IgD-negative memory B cell (primary cell): ENCODE measurements at regions not wholly inside any gene's neighbourhood (a gene's known extent, or its start where the extent isn't known, plus 50 kb on each side); places are given as distances from the start of the nearest gene placed in this dataset.

Source experiments
- H3K27ac Mint-ChIP-seq, 3 donors: one replicate each; pipeline ENCODE4 v1.8.0; 2020 to 2022; ENCODE audit warnings: mild to moderate bottlenecking in 3 of 3, mixed read lengths in 3 of 3, moderate library complexity in 1 of 3
- H3K27me3 Mint-ChIP-seq: one replicate; pipeline ENCODE4 v1.8.0; 2021; ENCODE audit warnings: mixed read lengths
- H3K36me3 Mint-ChIP-seq: one replicate; pipeline ENCODE4 v1.8.0; 2020; ENCODE audit warnings: mild to moderate bottlenecking, mixed read lengths
- H3K4me1 Mint-ChIP-seq, 3 donors: one replicate each; pipeline ENCODE4 v1.8.0; 2020 to 2022; ENCODE audit warnings: mixed read lengths in 3 of 3, mild to moderate bottlenecking in 1 of 3
- H3K4me3 Mint-ChIP-seq, 4 donors: one replicate each; pipeline ENCODE4 v1.8.0; 2020 to 2022; ENCODE audit warnings: mild to moderate bottlenecking in 4 of 4, mixed read lengths in 4 of 4, moderate library complexity in 3 of 4
- H3K9me3 Mint-ChIP-seq, 3 donors: one replicate each; pipeline ENCODE4 v1.8.0; 2020 to 2021; ENCODE audit warnings: mixed read lengths in 3 of 3, mild to moderate bottlenecking in 1 of 3

GRCh38 chr5:97918057-97918456 lies 735.0 kb upstream of the RIOK2 start:
- no peak overlapping the region for H3K27ac Mint-ChIP-seq

GRCh38 chr5:97918620-97919019 lies 735.6 kb upstream of the RIOK2 start:
- Mint-ChIP-seq H3K36me3 (no peaks in the 10 kb centered on the region), H3K9me3 (peaks cover 0 to 3% (median 0%) of the 10 kb centered on the region in 3 donors), H3K4me3 (no peak overlapping the region), H3K27me3 (no peaks in the 10 kb centered on the region), H3K27ac (no peak overlapping the region), H3K4me1 (peaks cover 0 to 2% (median 1%) of the 10 kb centered on the region in 3 donors)

More at GRCh38 chr5:97918057-97918456, 735.0 kb upstream of the RIOK2 start:
- H3K4me1 Mint-ChIP-seq, result peaks cover 0 to 1% (median 0%) of the 10 kb centered on the region in 3 donors
- H3K9me3 Mint-ChIP-seq, result peaks cover 0 to 3% (median 0%) of the 10 kb centered on the region in 3 donors
- H3K27me3 Mint-ChIP-seq, result no peaks in the 10 kb centered on the region
- no peaks in the 10 kb centered on the region for H3K36me3 Mint-ChIP-seq
- H3K4me3 Mint-ChIP-seq, result no peak overlapping the region

GRCh38 chr5:97919719-97920118 lies 736.7 kb upstream of the RIOK2 start:
- Mint-ChIP-seq H3K27ac (no peak overlapping the region), H3K36me3 (no peaks in the 10 kb centered on the region), H3K27me3 (no peaks in the 10 kb centered on the region), H3K4me1 (peaks cover 0 to 8% (median 0%) of the 10 kb centered on the region in 3 donors), H3K9me3 (peaks cover 0 to 3% (median 0%) of the 10 kb centered on the region in 3 donors), H3K4me3 (no peak overlapping the region)

GRCh38 chr5:97922776-97923175 lies 739.7 kb upstream of the RIOK2 start:
- Mint-ChIP-seq H3K4me1 (peaks cover 0 to 10% (median 0%) of the 10 kb centered on the region in 3 donors), H3K4me3 (no peak overlapping the region), H3K27ac (no peak overlapping the region), H3K36me3 (no peaks in the 10 kb centered on the region), H3K9me3 (peaks cover 0 to 5% (median 0%) of the 10 kb centered on the region in 3 donors), H3K27me3 (no peaks in the 10 kb centered on the region)

- Mint-ChIP-seq H3K4me3 (no peak overlapping the region), H3K27ac (no peak overlapping the region), H3K4me1 (peaks cover 0 to 10% (median 0%) of the 10 kb centered on the region in 3 donors), H3K27me3 (no peaks in the 10 kb centered on the region), H3K36me3 (no peaks in the 10 kb centered on the region), H3K9me3 (peaks cover 0 to 5% (median 0%) of the 10 kb centered on the region in 3 donors)
Measured at GRCh38 chr5:97923496-97923895, 740.4 kb upstream of the RIOK2 start.

GRCh38 chr5:97923997-97924396 lies 741.0 kb upstream of the RIOK2 start:
- Mint-ChIP-seq H3K36me3 (no peaks in the 10 kb centered on the region), H3K4me3 (no peak overlapping the region), H3K4me1 (peaks cover 0 to 10% (median 0%) of the 10 kb centered on the region in 3 donors), H3K27ac (no peak overlapping the region), H3K27me3 (no peaks in the 10 kb centered on the region), H3K9me3 (peaks cover 0 to 5% (median 0%) of the 10 kb centered on the region in 3 donors)

GRCh38 chr5:97929383-97929782 lies 746.3 kb upstream of the RIOK2 start:
- Mint-ChIP-seq H3K9me3 (peaks cover 0 to 2% (median 2%) of the 10 kb centered on the region in 3 donors), H3K4me1 (peaks cover 0 to 3% (median 0%) of the 10 kb centered on the region in 3 donors), H3K27me3 (no peaks in the 10 kb centered on the region), H3K4me3 (no peak overlapping the region), H3K36me3 (no peaks in the 10 kb centered on the region), H3K27ac (no peak overlapping the region)

- no peak overlapping the region for H3K4me3 Mint-ChIP-seq
Measured at GRCh38 chr5:97931829-97932228, 748.8 kb upstream of the RIOK2 start.

GRCh38 chr5:97936231-97936630 lies 753.2 kb upstream of the RIOK2 start:
- peaks cover 0 to 5% (median 0%) of the 10 kb centered on the region in 3 donors for H3K9me3 Mint-ChIP-seq
- H3K27ac Mint-ChIP-seq, result no peak overlapping the region
- H3K27me3 Mint-ChIP-seq, result no peaks in the 10 kb centered on the region
- no peak overlapping the region for H3K4me3 Mint-ChIP-seq
- no peaks in the 10 kb centered on the region for H3K36me3 Mint-ChIP-seq
- no peaks in the 10 kb centered on the region for H3K4me1 Mint-ChIP-seq

More at GRCh38 chr5:97931829-97932228, 748.8 kb upstream of the RIOK2 start:
- Mint-ChIP-seq H3K4me1 (no peaks in the 10 kb centered on the region), H3K9me3 (peaks cover 0 to 2% (median 2%) of the 10 kb centered on the region in 3 donors), H3K27me3 (no peaks in the 10 kb centered on the region), H3K27ac (no peak overlapping the region), H3K36me3 (no peaks in the 10 kb centered on the region)

- Mint-ChIP-seq H3K4me1 (no peaks in the 10 kb centered on the region), H3K27ac (no peak overlapping the region), H3K36me3 (no peaks in the 10 kb centered on the region), H3K27me3 (no peaks in the 10 kb centered on the region), H3K4me3 (no peak overlapping the region), H3K9me3 (peaks cover 0 to 5% (median 0%) of the 10 kb centered on the region in 3 donors)
Measured at GRCh38 chr5:97937846-97938245, 754.8 kb upstream of the RIOK2 start.

GRCh38 chr5:97943036-97943435 lies 760.0 kb upstream of the RIOK2 start:
- no peak overlapping the region for H3K4me3 Mint-ChIP-seq
- no peaks in the 10 kb centered on the region for H3K27me3 Mint-ChIP-seq
- no peaks in the 10 kb centered on the region for H3K36me3 Mint-ChIP-seq
- no peaks in the 10 kb centered on the region for H3K4me1 Mint-ChIP-seq
- H3K27ac Mint-ChIP-seq, result no peak overlapping the region
- H3K9me3 Mint-ChIP-seq, result no peaks in the 10 kb centered on the region

- Mint-ChIP-seq H3K27me3 (no peaks in the 10 kb centered on the region), H3K4me1 (no peaks in the 10 kb centered on the region), H3K36me3 (no peaks in the 10 kb centered on the region), H3K9me3 (peaks cover 0 to 7% (median 6%) of the 10 kb centered on the region in 3 donors), H3K27ac (no peak overlapping the region), H3K4me3 (no peak overlapping the region)
Measured at GRCh38 chr5:97951139-97951538, 768.1 kb upstream of the RIOK2 start.

GRCh38 chr5:97955450-97955849 lies 772.4 kb upstream of the RIOK2 start:
- Mint-ChIP-seq H3K9me3 (peaks cover 2 to 16% (median 10%) of the 10 kb centered on the region in 3 donors), H3K4me1 (no peaks in the 10 kb centered on the region), H3K27ac (no peak overlapping the region), H3K4me3 (no peak overlapping the region), H3K36me3 (no peaks in the 10 kb centered on the region), H3K27me3 (no peaks in the 10 kb centered on the region)

GRCh38 chr5:97967292-97967691 lies 784.2 kb upstream of the RIOK2 start:
- H3K9me3 Mint-ChIP-seq, result no peaks in the 10 kb centered on the region
- no peak overlapping the region for H3K27ac Mint-ChIP-seq
- H3K36me3 Mint-ChIP-seq, result no peaks in the 10 kb centered on the region
- no peaks in the 10 kb centered on the region for H3K4me1 Mint-ChIP-seq
- no peaks in the 10 kb centered on the region for H3K27me3 Mint-ChIP-seq
- H3K4me3 Mint-ChIP-seq, result no peak overlapping the region

GRCh38 chr5:97968346-97968745 lies 785.3 kb upstream of the RIOK2 start:
- H3K27me3 Mint-ChIP-seq, result no peaks in the 10 kb centered on the region
- no peaks in the 10 kb centered on the region for H3K36me3 Mint-ChIP-seq
- no peaks in the 10 kb centered on the region for H3K4me1 Mint-ChIP-seq
- H3K4me3 Mint-ChIP-seq, result no peak overlapping the region
- no peaks in the 10 kb centered on the region for H3K9me3 Mint-ChIP-seq
- H3K27ac Mint-ChIP-seq, result no peak overlapping the region

GRCh38 chr5:97979740-97980139 lies 793.7 kb upstream of the RGMB start:
- H3K27ac Mint-ChIP-seq, result no peak overlapping the region
- H3K36me3 Mint-ChIP-seq, result no peaks in the 10 kb centered on the region

More at GRCh38 chr5:97979740-97980139, 793.7 kb upstream of the RGMB start:
- no peak overlapping the region for H3K4me3 Mint-ChIP-seq
- H3K27me3 Mint-ChIP-seq, result no peaks in the 10 kb centered on the region
- H3K4me1 Mint-ChIP-seq, result no peaks in the 10 kb centered on the region
- H3K9me3 Mint-ChIP-seq, result peaks cover 0 to 4% (median 0%) of the 10 kb centered on the region in 3 donors
